HG02763 (cell line): ENCODE measurements at regions not wholly inside any gene's neighbourhood (a gene's known extent, or its start where the extent isn't known, plus 50 kb on each side); places are given as distances from the start of the nearest gene placed in this dataset.
"Not testable (repeated sequence)": the region's sequence is repeated elsewhere in the genome, so short reads cannot be mapped to it uniquely, and the experiment has no call there.

ENCODE experiments used
- ATAC-seq: cut with Tn5 transposase; IDR thresholded peaks from one replicate; pipeline ENCODE4 v1.9.1; 2021; ENCODE audit warnings: mild to moderate bottlenecking, moderate library complexity; ENCODE audit not compliant: unreplicated experiment

GRCh38 chr5:36778336-36778735 lies 98.2 kb upstream of the NIPBL start:
- no peak for ATAC-seq

- not testable (repeated sequence) for ATAC-seq
Measured at GRCh38 chr5:36782612-36783011, 94.0 kb upstream of the NIPBL start.

- no peak for ATAC-seq
Measured at GRCh38 chr5:36786448-36787012, 90.0 kb upstream of the NIPBL start.

GRCh38 chr5:36787365-36788093 lies 89.0 kb upstream of the NIPBL start:
- ATAC-seq = no peak

GRCh38 chr5:36790847-36791246 lies 85.7 kb upstream of the NIPBL start:
- no peak for ATAC-seq

- ATAC-seq = no peak
Measured at GRCh38 chr5:36792560-36793180, 83.9 kb upstream of the NIPBL start.

- no peak for ATAC-seq
Measured at GRCh38 chr5:36795366-36795765, 81.2 kb upstream of the NIPBL start.

GRCh38 chr5:36796155-36796554 lies 80.4 kb upstream of the NIPBL start:
- ATAC-seq = no peak

GRCh38 chr5:36801523-36801922 lies 75.0 kb upstream of the NIPBL start:
- ATAC-seq = no peak

GRCh38 chr5:36802187-36802586 lies 74.4 kb upstream of the NIPBL start:
- no peak for ATAC-seq

GRCh38 chr5:36813249-36813648 lies 63.3 kb upstream of the NIPBL start:
- not testable (repeated sequence) for ATAC-seq

- no peak for ATAC-seq
Measured at GRCh38 chr5:36815871-36816270, 60.7 kb upstream of the NIPBL start.

- ATAC-seq = no peak
Measured at GRCh38 chr5:36820900-36821299, 55.7 kb upstream of the NIPBL start.

GRCh38 chr5:36826694-36827093 lies 49.9 kb upstream of the NIPBL start:
- ATAC-seq = no peak
